Left renal pelvis (tissue), 4 donors: ENCODE measurements at regions not wholly inside any gene's neighbourhood (a gene's known extent, or its start where the extent isn't known, plus 50 kb on each side); places are given as distances from the start of the nearest gene placed in this dataset.
"Not testable (repeated sequence)": the region's sequence is repeated elsewhere in the genome, so short reads cannot be mapped to it uniquely, and the experiment has no call there.

Experiments used
- DNase-seq, 4 donors: peaks; one replicate each; pipeline ENCODE4 v3.0.0-alpha.2; 2013; ENCODE audit warnings: low read depth in 4 of 4, low spot score in 3 of 4

- DNase-seq = no peak
Measured at GRCh38 chr2:61774351-61774750, 79.5 kb downstream of the FAM161A start.

GRCh38 chr2:61771904-61772845 lies 81.7 kb downstream of the FAM161A start:
- DNase-seq = no peak

- no peak for DNase-seq
Measured at GRCh38 chr2:61770746-61771145, 83.1 kb downstream of the FAM161A start.

- no peak for DNase-seq
Measured at GRCh38 chr2:61770298-61770697, 83.6 kb downstream of the FAM161A start.

- DNase-seq = no peak
Measured at GRCh38 chr2:61769093-61769675, 84.7 kb downstream of the FAM161A start.

GRCh38 chr2:61764035-61764800 lies 89.6 kb downstream of the FAM161A start:
- peak; percentile 91 to 96 (median 92) for DNase-seq

- DNase-seq = peak in 1 of 4 donors; percentile 71
Measured at GRCh38 chr2:61763605-61764034, 90.2 kb downstream of the FAM161A start.

GRCh38 chr2:61762292-61762691 lies 91.6 kb downstream of the FAM161A start:
- DNase-seq = no peak

GRCh38 chr2:61759718-61760117 lies 94.1 kb downstream of the FAM161A start:
- no peak for DNase-seq

- no peak for DNase-seq
Measured at GRCh38 chr2:61759005-61759404, 94.9 kb downstream of the FAM161A start.

- DNase-seq = no peak
Measured at GRCh38 chr2:61758159-61758558, 95.7 kb downstream of the FAM161A start.

GRCh38 chr2:61753512-61753911 lies 100.3 kb downstream of the FAM161A start:
- DNase-seq = no peak

- no peak for DNase-seq
Measured at GRCh38 chr2:61750624-61751023, 103.2 kb downstream of the FAM161A start.

GRCh38 chr2:61742955-61743354 lies 110.9 kb downstream of the FAM161A start:
- DNase-seq = no peak

GRCh38 chr2:61737841-61738240 lies 116.0 kb downstream of the FAM161A start:
- DNase-seq = no peak

GRCh38 chr2:61736953-61737352 lies 116.9 kb downstream of the FAM161A start:
- DNase-seq = no peak

GRCh38 chr2:61733563-61733962 lies 120.3 kb downstream of the FAM161A start:
- no peak for DNase-seq

GRCh38 chr2:61732787-61733186 lies 121.1 kb downstream of the FAM161A start:
- DNase-seq = no peak

GRCh38 chr2:61727746-61728145 lies 126.1 kb downstream of the FAM161A start:
- DNase-seq = no peak

GRCh38 chr2:61726456-61727209 lies 127.2 kb downstream of the FAM161A start:
- no peak for DNase-seq

GRCh38 chr2:61723364-61723763 lies 130.5 kb downstream of the FAM161A start:
- DNase-seq = not testable (repeated sequence)
